ENCODE measurements at regions not wholly inside any gene's neighbourhood (a gene's known extent, or its start where the extent isn't known, plus 50 kb on each side); places are given as distances from the start of the nearest gene placed in this dataset.

- TF ChIP-seq EZH2 (IDR thresholded peaks at IDR 0.05; ENCODE audit: low read length, unreplicated experiment) = no peak
- no peak for TF ChIP-seq CTCF (conservative IDR thresholded peaks at IDR 0.05; ENCODE audit: low read depth, low read length)
- TF ChIP-seq EZH2phosphoT487 (IDR thresholded peaks at IDR 0.05; ENCODE audit: borderline replicate concordance, low read length) = no peak
These were observed 269.6 kb downstream of the SLITRK5 start for GRCh38 chr13:87940776-87941175.
